ENCODE measurements at regions not wholly inside any gene's neighbourhood (a gene's known extent, or its start where the extent isn't known, plus 50 kb on each side); places are given as distances from the start of the nearest gene placed in this dataset.

DNA sequence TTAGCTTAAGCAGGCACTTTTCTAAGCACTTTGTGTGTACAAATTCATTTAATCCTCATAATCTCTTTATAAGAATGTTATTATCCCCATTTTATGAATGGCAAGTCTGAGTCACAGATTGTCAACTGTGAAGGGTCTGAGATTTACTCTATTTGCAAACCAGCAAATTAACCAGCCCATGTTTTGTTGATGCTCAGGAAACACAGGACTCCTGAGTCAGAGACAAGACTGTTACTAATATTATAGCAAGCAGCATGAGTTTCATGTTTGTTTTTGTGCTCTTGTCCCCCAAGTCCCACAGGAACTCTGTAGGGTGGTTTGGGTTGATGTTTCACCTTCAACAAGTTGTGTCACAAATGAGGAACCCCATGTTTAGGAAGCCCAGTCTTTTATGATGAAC is 182.0 kb upstream of the PPP1R3A start:
- no peak for DNase-seq (ENCODE audit: low read depth)
- no peaks in the 10 kb centered on the region for H3K27me3 ChIP-seq (ENCODE audit: control insufficient read depth, insufficient read depth, low read length)
- TF ChIP-seq CTCF (IDR thresholded peaks at IDR 0.05; ENCODE audit: insufficient read depth, low read length, poor library complexity, severe bottlenecking), result no peak
- H3K36me3 ChIP-seq (ENCODE audit: control insufficient read depth, insufficient read depth, low read length), result no peaks in the 10 kb centered on the region
- H3K4me3 ChIP-seq (ENCODE audit: low read depth, low read length), result no peak overlapping the region

DNA sequence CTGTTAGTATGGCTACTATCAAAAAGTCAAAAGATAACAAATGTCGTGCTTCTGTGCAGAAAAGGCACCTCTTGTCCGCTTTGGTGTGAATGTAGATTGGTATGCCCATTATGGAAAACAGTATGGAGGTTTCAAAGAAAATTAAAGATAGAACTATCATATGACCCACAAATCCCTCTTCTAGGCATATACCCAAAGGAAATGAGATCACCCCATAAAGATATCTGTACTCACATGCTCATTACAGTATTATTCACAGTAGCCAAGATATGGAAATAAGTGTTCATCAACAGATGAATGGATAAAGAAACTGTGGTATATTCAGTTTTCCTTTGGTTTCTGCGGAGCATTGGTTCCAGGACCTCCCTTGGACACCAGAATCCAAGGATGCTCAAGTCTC is 180.5 kb upstream of the PPP1R3A start:
- TF ChIP-seq CTCF (IDR thresholded peaks at IDR 0.05; ENCODE audit: insufficient read depth, low read length, poor library complexity, severe bottlenecking), result no peak
- Histone ChIP-seq H3K36me3 (ENCODE audit: control insufficient read depth, insufficient read depth, low read length) (no peaks in the 10 kb centered on the region), H3K27me3 (ENCODE audit: control insufficient read depth, insufficient read depth, low read length) (no peaks in the 10 kb centered on the region), H3K4me3 (ENCODE audit: low read depth, low read length) (no peak overlapping the region)
- DNase-seq (ENCODE audit: low read depth), result no peak

GRCh38 chr7:114095885-114096284 is 177.1 kb upstream of the PPP1R3A start:
- no peaks in the 10 kb centered on the region for H3K27me3 ChIP-seq (ENCODE audit: control insufficient read depth, insufficient read depth, low read length)
- H3K36me3 ChIP-seq (ENCODE audit: control insufficient read depth, insufficient read depth, low read length), result no peaks in the 10 kb centered on the region
- DNase-seq (ENCODE audit: low read depth), result no peak
- no peak for TF ChIP-seq CTCF (IDR thresholded peaks at IDR 0.05; ENCODE audit: insufficient read depth, low read length, poor library complexity, severe bottlenecking)
- H3K4me3 ChIP-seq (ENCODE audit: low read depth, low read length), result no peak overlapping the region

DNA sequence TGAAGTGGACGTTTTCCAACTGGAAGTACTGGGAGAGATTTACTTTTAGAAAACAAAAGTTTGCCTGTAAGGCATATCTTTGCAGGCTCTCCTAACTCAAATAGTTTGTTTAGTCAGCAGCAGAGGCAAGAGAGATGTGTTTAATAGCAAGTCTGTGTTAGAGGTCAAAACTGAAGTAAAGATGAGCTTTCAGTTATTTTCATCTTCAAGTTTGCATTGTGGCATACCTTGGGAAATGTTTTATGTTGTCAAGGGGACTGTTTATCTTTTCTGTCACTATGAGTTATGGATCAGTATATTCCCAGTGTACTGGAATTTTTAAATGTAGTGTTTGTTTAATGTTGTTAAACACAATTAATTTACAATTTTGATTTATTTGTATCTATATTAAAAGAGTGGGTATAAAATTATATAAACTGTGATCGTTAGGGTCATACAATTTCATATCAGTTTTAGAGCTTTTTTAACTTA is 169.7 kb upstream of the PPP1R3A start:
- TF ChIP-seq CTCF (IDR thresholded peaks at IDR 0.05; ENCODE audit: insufficient read depth, low read length, poor library complexity, severe bottlenecking), result no peak
- H3K27me3 ChIP-seq (ENCODE audit: control insufficient read depth, insufficient read depth, low read length), result peaks cover 33% of the 10 kb centered on the region
- DNase-seq (ENCODE audit: low read depth), result no peak
- H3K4me3 ChIP-seq (ENCODE audit: low read depth, low read length), result no peak overlapping the region
- H3K36me3 ChIP-seq (ENCODE audit: control insufficient read depth, insufficient read depth, low read length), result no peaks in the 10 kb centered on the region

DNA sequence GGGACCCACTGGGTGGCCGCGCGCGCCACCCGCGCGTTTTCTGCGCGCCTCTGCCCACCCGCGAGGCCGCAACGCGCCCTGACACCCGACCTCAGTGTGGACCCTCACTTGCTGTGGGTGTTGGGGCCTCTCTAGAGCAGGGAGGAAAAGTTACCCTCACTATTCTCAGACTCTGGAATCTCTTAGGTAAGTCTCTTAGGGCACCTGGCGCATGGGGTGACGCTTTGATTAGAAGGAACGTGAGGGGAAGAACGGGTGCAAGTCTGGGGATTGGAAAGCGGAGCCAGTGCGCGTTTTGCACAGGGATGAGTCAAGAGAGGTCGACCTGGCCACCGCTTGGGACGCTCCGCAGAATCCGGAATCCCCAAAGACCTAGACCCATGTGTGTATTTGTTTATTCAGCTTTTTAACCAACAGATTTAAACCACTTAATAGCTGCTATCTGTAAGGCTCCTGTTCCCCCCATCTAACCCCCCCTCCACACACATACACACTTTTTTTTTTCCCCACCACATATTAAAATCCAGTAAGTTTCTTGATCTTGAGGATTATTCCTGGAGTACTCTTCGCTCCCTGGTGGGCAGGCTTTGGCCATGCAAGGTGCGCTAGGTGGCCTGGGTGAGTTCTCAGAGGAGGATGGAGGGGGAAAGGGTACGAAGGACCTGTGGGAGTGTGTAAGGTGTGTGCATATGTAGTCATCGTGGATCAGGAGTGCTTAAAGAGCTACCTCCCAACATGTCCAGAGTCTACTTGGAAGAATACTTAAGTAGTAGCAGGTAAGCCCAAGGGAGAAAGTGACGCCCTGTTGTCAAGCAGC is 169.1 kb upstream of the PPP1R3A start:
- DNase-seq (ENCODE audit: low read depth), result no peak
- no peak for TF ChIP-seq CTCF (IDR thresholded peaks at IDR 0.05; ENCODE audit: insufficient read depth, low read length, poor library complexity, severe bottlenecking)
- H3K27me3 ChIP-seq (ENCODE audit: control insufficient read depth, insufficient read depth, low read length), result peaks cover 40% of the 10 kb centered on the region
- peak overlapping the region; percentile 54 for H3K4me3 ChIP-seq (ENCODE audit: low read depth, low read length)
- H3K36me3 ChIP-seq (ENCODE audit: control insufficient read depth, insufficient read depth, low read length), result no peaks in the 10 kb centered on the region
